Liver (tissue), 8 donors: ENCODE measurements at regions not wholly inside any gene's neighbourhood (a gene's known extent, or its start where the extent isn't known, plus 50 kb on each side); places are given as distances from the start of the nearest gene placed in this dataset.

ENCODE experiments used
- DNase-seq: peaks from one replicate; pipeline ENCODE4 v3.0.0-alpha.2; 2017; ENCODE audit warnings: low spot score
- H3K27ac ChIP-seq, 2 donors: one replicate each; pipeline ENCODE4 v1.7.0; 2013; ENCODE audit warnings: inconsistent platforms in 2 of 2, low read length in 2 of 2, control low read depth in 1 of 2, low read depth in 1 of 2, mild to moderate bottlenecking in 1 of 2
- H3K27me3 ChIP-seq, 4 donors: one replicate each; pipeline versions ENCODE4 v1.6.1 to v1.7.0; 2013; ENCODE audit warnings: low read length in 3 of 4, inconsistent platforms in 1 of 4, mild to moderate bottlenecking in 1 of 4, moderate library complexity in 1 of 4; ENCODE audit not compliant: control insufficient read depth in 4 of 4, insufficient read depth in 4 of 4
- H3K36me3 ChIP-seq, 4 donors: one replicate each; pipeline versions ENCODE4 v1.6.1 to v1.7.0; 2013; ENCODE audit warnings: low read length in 3 of 4, mild to moderate bottlenecking in 3 of 4, low read depth in 1 of 4, moderate library complexity in 1 of 4; ENCODE audit not compliant: control insufficient read depth in 4 of 4, insufficient read depth in 3 of 4
- H3K4me1 ChIP-seq, 4 donors: one replicate each; pipeline versions ENCODE4 v1.6.1 to v1.7.0; 2013; ENCODE audit warnings: low read length in 3 of 4, mild to moderate bottlenecking in 3 of 4, moderate library complexity in 1 of 4; ENCODE audit not compliant: control insufficient read depth in 4 of 4, insufficient read depth in 4 of 4
- H3K4me3 ChIP-seq, 3 donors: one replicate each; pipeline versions ENCODE4 v1.6.1 to v1.7.0; 2013; ENCODE audit warnings: low read length in 3 of 3, control low read depth in 1 of 3, low read depth in 1 of 3, mild to moderate bottlenecking in 1 of 3
- H3K9ac ChIP-seq, 2 donors: one replicate each; pipeline ENCODE4 v1.7.0; 2013; ENCODE audit warnings: low read length in 2 of 2, mild to moderate bottlenecking in 2 of 2, moderate library complexity in 2 of 2, control low read depth in 1 of 2, low read depth in 1 of 2
- H3K9me3 ChIP-seq, 4 donors: one replicate each; pipeline versions ENCODE4 v1.6.1 to v1.7.0; 2013; ENCODE audit warnings: low read length in 3 of 4; ENCODE audit not compliant: control insufficient read depth in 4 of 4
- EGR1 ChIP-seq, 2 donors: IDR thresholded peaks; 2 replicates each; pipeline ENCODE4 v1.6.1; 2016 to 2018; ENCODE audit warnings: antibody characterized with exemption in 2 of 2, low read depth in 2 of 2
- FOXA2 ChIP-seq: IDR thresholded peaks from 2 replicates; pipeline ENCODE4 v1.6.1; 2016; ENCODE audit warnings: antibody characterized with exemption
- GABPA ChIP-seq, 2 donors: IDR thresholded peaks in 1 of 2; conservative IDR thresholded peaks in 1 of 2; 2 replicates each; pipeline ENCODE4 v1.6.1; 2016; ENCODE audit warnings: antibody characterized with exemption in 2 of 2, mild to moderate bottlenecking in 1 of 2, moderate library complexity in 1 of 2
- HNF4A ChIP-seq, 2 donors: conservative IDR thresholded peaks; 2 replicates each; pipeline ENCODE4 v1.6.1; 2016; ENCODE audit warnings: antibody characterized with exemption in 2 of 2, mild to moderate bottlenecking in 2 of 2
- HNF4G ChIP-seq: IDR thresholded peaks from 2 replicates; pipeline ENCODE4 v1.6.1; 2016; ENCODE audit warnings: antibody characterized with exemption
- NR2F2 ChIP-seq: IDR thresholded peaks from 2 replicates; pipeline ENCODE4 v1.6.1; 2016; ENCODE audit warnings: antibody characterized with exemption
- RXRA ChIP-seq, 2 donors: IDR thresholded peaks; 2 replicates each; pipeline ENCODE4 v1.6.1; 2017 to 2018; ENCODE audit warnings: antibody characterized with exemption in 2 of 2, mild to moderate bottlenecking in 1 of 2
- SP1 ChIP-seq: IDR thresholded peaks from 2 replicates; pipeline ENCODE4 v1.6.1; 2018; ENCODE audit warnings: antibody characterized with exemption, mild to moderate bottlenecking
- TAF1 ChIP-seq: conservative IDR thresholded peaks from 2 replicates; pipeline ENCODE4 v1.6.1; 2016; ENCODE audit warnings: antibody characterized with exemption, mild to moderate bottlenecking
- WGBS: extraction: QIAGEN DNeasy Blood & Tissue Kit; methylation state at CpG from one replicate; pipeline ENCODE4 v1.1.7; 2013; 5-methylcytosine and 5-hydroxymethylcytosine counted together
- TF ChIP-seq, protein P1 (sequence below): IDR thresholded peaks from 2 replicates; pipeline ENCODE4 v1.6.1; 2016; ENCODE audit warnings: antibody characterized with exemption
- TF ChIP-seq, protein P2 (sequence below): IDR thresholded peaks from 2 replicates; pipeline ENCODE4 v1.6.1; 2016; ENCODE audit warnings: antibody characterized with exemption, mild to moderate bottlenecking
- TF ChIP-seq, protein P3 (sequence below): IDR thresholded peaks from 2 replicates; pipeline ENCODE4 v1.6.1; 2016; ENCODE audit warnings: antibody characterized with exemption
- TF ChIP-seq, protein P4 (sequence below): fragments of 150-350 bp; IDR thresholded peaks from 2 replicates; pipeline ENCODE4 v1.5.1; 2017; ENCODE audit warnings: improper control_type of control experiment, low read depth, low read length; ENCODE audit not compliant: missing input control
- donor health status: healthy.
- donor health status: healthy.
- donor health status: healthy.
- donor health status: healthy.
- donor health status: healthy.

DNA sequence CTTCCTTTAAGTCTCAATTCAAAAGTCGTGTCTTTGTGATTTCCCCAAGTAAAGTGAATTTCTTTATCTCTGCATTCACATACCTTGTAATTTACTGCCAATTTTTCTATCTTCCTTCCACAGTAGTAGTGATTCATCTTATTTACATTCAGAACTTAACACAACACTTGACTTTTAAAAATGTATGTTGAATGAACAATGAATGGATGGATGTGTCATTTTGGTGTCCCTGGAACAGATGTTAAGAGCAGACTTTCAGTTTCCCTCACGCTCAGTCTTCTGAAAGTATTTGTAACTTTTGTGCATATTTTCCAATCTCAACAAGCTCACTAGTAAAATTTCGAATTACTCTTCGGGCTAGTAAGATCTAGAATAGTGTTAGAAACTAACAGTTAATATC lies 352.0 kb downstream of the HHIPL2 start (continued):
- TF ChIP-seq, protein P1, sequence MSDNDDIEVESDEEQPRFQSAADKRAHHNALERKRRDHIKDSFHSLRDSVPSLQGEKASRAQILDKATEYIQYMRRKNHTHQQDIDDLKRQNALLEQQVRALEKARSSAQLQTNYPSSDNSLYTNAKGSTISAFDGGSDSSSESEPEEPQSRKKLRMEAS: no peak
- TF ChIP-seq, protein P2, sequence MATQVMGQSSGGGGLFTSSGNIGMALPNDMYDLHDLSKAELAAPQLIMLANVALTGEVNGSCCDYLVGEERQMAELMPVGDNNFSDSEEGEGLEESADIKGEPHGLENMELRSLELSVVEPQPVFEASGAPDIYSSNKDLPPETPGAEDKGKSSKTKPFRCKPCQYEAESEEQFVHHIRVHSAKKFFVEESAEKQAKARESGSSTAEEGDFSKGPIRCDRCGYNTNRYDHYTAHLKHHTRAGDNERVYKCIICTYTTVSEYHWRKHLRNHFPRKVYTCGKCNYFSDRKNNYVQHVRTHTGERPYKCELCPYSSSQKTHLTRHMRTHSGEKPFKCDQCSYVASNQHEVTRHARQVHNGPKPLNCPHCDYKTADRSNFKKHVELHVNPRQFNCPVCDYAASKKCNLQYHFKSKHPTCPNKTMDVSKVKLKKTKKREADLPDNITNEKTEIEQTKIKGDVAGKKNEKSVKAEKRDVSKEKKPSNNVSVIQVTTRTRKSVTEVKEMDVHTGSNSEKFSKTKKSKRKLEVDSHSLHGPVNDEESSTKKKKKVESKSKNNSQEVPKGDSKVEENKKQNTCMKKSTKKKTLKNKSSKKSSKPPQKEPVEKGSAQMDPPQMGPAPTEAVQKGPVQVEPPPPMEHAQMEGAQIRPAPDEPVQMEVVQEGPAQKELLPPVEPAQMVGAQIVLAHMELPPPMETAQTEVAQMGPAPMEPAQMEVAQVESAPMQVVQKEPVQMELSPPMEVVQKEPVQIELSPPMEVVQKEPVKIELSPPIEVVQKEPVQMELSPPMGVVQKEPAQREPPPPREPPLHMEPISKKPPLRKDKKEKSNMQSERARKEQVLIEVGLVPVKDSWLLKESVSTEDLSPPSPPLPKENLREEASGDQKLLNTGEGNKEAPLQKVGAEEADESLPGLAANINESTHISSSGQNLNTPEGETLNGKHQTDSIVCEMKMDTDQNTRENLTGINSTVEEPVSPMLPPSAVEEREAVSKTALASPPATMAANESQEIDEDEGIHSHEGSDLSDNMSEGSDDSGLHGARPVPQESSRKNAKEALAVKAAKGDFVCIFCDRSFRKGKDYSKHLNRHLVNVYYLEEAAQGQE: no peak
- TF ChIP-seq TAF1: no peak
- TF ChIP-seq HNF4A (conservative IDR thresholded peaks at IDR 0.05): no peak

DNA sequence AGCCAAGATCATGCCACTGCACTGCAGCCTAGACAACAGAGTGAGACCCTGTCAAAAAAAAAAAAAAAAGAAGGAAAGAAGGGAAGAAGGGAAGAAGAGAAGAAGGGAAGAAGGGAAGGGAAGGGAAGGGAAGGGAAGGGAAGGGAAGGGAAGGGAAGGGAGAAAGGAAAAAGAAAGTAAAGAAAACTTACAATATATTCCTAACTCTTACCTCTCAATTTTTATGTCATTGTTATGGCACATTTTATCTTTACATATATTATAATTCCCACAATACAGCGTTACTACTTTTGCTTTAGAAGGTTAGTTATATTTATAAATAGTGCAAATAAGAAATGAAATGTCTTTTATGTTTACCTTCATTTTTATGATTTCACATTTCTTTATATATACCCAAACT lies 358.7 kb downstream of the HHIPL2 start:
- peaks cover 0 to 3% (median 0%) of the 10 kb centered on the region in 4 donors for H3K9me3 ChIP-seq
- no peak for DNase-seq
- H3K27me3 ChIP-seq: peaks cover 0 to 2% (median 0%) of the 10 kb centered on the region in 4 donors
- no peak overlapping the region for H3K9ac ChIP-seq
- H3K36me3 ChIP-seq: no peaks in the 10 kb centered on the region
- H3K4me3 ChIP-seq: no peak overlapping the region
- WGBS: 42% methylated on average over 1 of the region's 1 CpG
- TF ChIP-seq, protein P2: no peak
- TF ChIP-seq TAF1: no peak
- no peak for TF ChIP-seq HNF4G
- TF ChIP-seq, protein P3, sequence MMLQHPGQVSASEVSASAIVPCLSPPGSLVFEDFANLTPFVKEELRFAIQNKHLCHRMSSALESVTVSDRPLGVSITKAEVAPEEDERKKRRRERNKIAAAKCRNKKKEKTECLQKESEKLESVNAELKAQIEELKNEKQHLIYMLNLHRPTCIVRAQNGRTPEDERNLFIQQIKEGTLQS: no peak
- TF ChIP-seq SP1: no peak
- TF ChIP-seq, protein P4, sequence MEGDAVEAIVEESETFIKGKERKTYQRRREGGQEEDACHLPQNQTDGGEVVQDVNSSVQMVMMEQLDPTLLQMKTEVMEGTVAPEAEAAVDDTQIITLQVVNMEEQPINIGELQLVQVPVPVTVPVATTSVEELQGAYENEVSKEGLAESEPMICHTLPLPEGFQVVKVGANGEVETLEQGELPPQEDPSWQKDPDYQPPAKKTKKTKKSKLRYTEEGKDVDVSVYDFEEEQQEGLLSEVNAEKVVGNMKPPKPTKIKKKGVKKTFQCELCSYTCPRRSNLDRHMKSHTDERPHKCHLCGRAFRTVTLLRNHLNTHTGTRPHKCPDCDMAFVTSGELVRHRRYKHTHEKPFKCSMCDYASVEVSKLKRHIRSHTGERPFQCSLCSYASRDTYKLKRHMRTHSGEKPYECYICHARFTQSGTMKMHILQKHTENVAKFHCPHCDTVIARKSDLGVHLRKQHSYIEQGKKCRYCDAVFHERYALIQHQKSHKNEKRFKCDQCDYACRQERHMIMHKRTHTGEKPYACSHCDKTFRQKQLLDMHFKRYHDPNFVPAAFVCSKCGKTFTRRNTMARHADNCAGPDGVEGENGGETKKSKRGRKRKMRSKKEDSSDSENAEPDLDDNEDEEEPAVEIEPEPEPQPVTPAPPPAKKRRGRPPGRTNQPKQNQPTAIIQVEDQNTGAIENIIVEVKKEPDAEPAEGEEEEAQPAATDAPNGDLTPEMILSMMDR: no peak
- no peak for TF ChIP-seq HNF4A (conservative IDR thresholded peaks at IDR 0.05)
- TF ChIP-seq RXRA (IDR thresholded peaks at IDR 0.05): no peak
- no peak for TF ChIP-seq NR2F2
- no peak for TF ChIP-seq EGR1 (IDR thresholded peaks at IDR 0.05; ENCODE audit: low read depth in 2 of 2)
- TF ChIP-seq FOXA2: no peak
- TF ChIP-seq GABPA (IDR thresholded peaks at IDR 0.05 in 1 of 2, conservative IDR thresholded peaks at IDR 0.05 in 1 of 2): no peak
- H3K4me1 ChIP-seq: no peaks in the 10 kb centered on the region
- H3K27ac ChIP-seq: no peak overlapping the region
